Suprapubic skin (tissue), 2 donors: ENCODE measurements at regions not wholly inside any gene's neighbourhood (a gene's known extent, or its start where the extent isn't known, plus 50 kb on each side); places are given as distances from the start of the nearest gene placed in this dataset.

Source experiments
- EP300 ChIP-seq: sonication (generic); formaldehyde crosslinking; IDR thresholded peaks from one replicate; pipeline ENCODE4 v1.6.1; 2017; ENCODE audit warnings: antibody characterized with exemption
- POLR2A ChIP-seq, 2 donors: fragments of 450-650 bp; IDR thresholded peaks; one replicate each; pipeline ENCODE4 v1.6.1; 2017; ENCODE audit warnings: antibody characterized with exemption in 2 of 2, mild to moderate bottlenecking in 2 of 2, moderate library complexity in 2 of 2

DNA sequence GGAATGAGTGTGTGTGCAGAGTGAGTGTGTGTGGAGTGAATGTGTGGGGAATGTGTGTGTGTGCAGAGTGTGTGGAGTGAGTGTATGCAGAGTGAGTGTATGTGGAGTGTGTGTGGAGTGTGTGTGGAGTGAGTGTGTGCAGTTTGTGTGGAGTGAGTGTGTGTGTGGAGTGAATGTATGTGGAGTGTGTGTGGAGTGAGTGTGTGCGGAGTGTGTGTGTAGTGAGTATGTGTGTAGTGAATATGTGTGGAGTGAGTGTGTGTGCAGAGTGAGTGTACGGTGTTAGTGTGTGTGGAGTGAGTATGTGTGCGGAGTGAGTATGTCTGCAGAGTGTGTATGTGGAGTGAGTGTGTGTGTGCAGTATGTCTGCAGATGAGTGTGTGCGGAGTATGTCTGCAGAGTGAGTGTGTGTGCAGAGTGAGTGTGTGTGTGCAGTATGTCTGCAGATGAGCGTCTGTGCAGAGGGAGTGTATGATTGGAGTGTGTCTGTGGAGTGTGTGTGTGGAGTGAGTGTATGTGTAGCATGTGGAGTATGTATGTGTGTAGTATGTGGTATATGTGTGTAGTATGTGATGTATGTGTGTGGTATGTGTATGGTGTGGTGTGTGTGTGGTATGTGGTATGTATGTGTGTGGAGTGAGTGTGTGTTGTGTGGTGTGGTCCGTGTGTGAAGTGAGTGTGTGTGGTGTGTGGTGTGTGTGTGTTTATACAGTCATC lies 59.7 kb upstream of the CLDN14 start:
- TF ChIP-seq EP300 (no peak), POLR2A (IDR thresholded peaks at IDR 0.05) (no peak)
